ENCODE measurements at regions not wholly inside any gene's neighbourhood (a gene's known extent, or its start where the extent isn't known, plus 50 kb on each side); places are given as distances from the start of the nearest gene placed in this dataset.

DNA sequence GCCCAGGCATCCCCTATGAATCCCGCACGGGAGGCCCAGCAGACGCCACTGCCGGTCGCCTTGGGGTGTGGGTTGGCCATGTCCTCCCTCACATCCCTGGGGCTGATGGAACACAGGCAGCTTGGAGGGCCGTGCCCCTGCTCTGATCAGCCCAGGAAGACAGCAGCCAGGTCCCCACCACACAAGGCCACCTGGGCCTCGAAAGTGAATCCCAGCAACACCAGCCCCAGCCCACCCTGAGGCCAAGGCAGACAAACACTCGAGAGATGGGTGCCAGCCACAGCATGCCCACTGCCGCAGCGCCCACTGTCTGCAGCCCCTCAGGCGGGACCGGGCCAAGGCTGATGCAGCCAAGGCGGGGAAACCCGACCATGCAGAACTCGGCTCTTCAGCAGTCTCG, 85.5 kb downstream of the HMX1 start:
- Histone ChIP-seq H3K4me3 (ENCODE audit: low read depth in 2 of 2, low read length in 2 of 2) (no peak overlapping the region), H3K36me3 (ENCODE audit: control insufficient read depth, insufficient read depth, low read length) (no peaks in the 10 kb centered on the region), H3K27ac (ENCODE audit: low read length) (no peak overlapping the region), H3K4me1 (ENCODE audit: control insufficient read depth, insufficient read depth, low read length) (no peaks in the 10 kb centered on the region), H3K27me3 (ENCODE audit: control insufficient read depth, insufficient read depth, low read length) (no peaks in the 10 kb centered on the region), H3K9me3 (ENCODE audit: control insufficient read depth, insufficient read depth, low read depth, low read length) (no peaks in the 10 kb centered on the region)
- BruUV-seq (replicated peaks) = no TSS peak
- ChIA-PET POLR2A (no interaction called here), CTCF (no interaction called here)
- TF ChIP-seq TCF7L2 (IDR thresholded peaks at IDR 0.05; ENCODE audit: low read depth, low read length) = no peak
- TF ChIP-seq SIN3A (IDR thresholded peaks at IDR 0.05; ENCODE audit: borderline replicate concordance, insufficient read depth, low read depth, low read length) = no peak
- intact Hi-C loops (cut with micrococcal nuclease; ENCODE audit: unreplicated experiment) (no loop called here), in situ Hi-C loops (cut with HindIII; ENCODE audit: low pct_unique_long_range_greater_than_20kb, low sequenced_read_pairs) (no loop called here)
- DNase-seq (ENCODE audit: low read depth, low spot score) (no peak), ATAC-seq (no peak)

DNA sequence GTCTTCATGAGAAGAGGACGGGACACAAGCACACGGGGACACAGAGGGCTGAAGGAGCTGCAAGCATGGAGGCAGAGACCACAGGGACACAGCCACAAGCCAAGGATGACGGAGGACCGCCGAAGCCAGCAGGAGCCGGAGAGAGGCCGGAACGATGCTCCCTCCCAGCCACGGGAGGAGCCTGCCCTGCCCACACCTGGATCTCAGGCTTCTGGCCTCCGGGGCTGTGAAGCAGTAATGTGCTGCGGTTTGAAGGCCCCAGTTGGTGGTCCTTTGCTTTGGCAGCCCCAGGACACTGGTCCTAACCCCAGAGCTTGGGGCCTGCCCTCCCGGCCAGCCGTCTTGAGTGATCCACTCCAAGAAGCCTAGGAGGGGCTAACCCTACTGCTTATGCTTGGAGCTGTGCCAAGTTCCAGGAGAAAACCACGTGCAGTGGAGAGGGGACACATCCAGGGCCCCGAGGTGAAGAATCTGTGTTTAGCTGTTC, 85.9 kb downstream of the HMX1 start:
- H3K27ac ChIP-seq (ENCODE audit: low read length) = no peak overlapping the region
- no peak for DNase-seq (ENCODE audit: low read depth, low spot score)
- in situ Hi-C loops (cut with HindIII; ENCODE audit: low pct_unique_long_range_greater_than_20kb, low sequenced_read_pairs) = no loop called here
- no peaks in the 10 kb centered on the region for H3K9me3 ChIP-seq (ENCODE audit: control insufficient read depth, insufficient read depth, low read depth, low read length)
- no peak for ATAC-seq
- no peaks in the 10 kb centered on the region for H3K4me1 ChIP-seq (ENCODE audit: control insufficient read depth, insufficient read depth, low read length)
- ChIA-PET POLR2A (no interaction called here), CTCF (no interaction called here)
- no peak overlapping the region for H3K4me3 ChIP-seq (ENCODE audit: low read depth in 2 of 2, low read length in 2 of 2)
- intact Hi-C loops (cut with micrococcal nuclease; ENCODE audit: unreplicated experiment) = no loop called here
- no peaks in the 10 kb centered on the region for H3K27me3 ChIP-seq (ENCODE audit: control insufficient read depth, insufficient read depth, low read length)
- BruUV-seq (replicated peaks) = no TSS peak
- TF ChIP-seq TCF7L2 (IDR thresholded peaks at IDR 0.05; ENCODE audit: low read depth, low read length) (no peak), POLR2AphosphoS5 (IDR thresholded peaks at IDR 0.05; ENCODE audit: low read depth, low read length) (no peak), SIN3A (IDR thresholded peaks at IDR 0.05; ENCODE audit: borderline replicate concordance, insufficient read depth, low read depth, low read length) (no peak)
- TF ChIP-seq, protein P1, sequence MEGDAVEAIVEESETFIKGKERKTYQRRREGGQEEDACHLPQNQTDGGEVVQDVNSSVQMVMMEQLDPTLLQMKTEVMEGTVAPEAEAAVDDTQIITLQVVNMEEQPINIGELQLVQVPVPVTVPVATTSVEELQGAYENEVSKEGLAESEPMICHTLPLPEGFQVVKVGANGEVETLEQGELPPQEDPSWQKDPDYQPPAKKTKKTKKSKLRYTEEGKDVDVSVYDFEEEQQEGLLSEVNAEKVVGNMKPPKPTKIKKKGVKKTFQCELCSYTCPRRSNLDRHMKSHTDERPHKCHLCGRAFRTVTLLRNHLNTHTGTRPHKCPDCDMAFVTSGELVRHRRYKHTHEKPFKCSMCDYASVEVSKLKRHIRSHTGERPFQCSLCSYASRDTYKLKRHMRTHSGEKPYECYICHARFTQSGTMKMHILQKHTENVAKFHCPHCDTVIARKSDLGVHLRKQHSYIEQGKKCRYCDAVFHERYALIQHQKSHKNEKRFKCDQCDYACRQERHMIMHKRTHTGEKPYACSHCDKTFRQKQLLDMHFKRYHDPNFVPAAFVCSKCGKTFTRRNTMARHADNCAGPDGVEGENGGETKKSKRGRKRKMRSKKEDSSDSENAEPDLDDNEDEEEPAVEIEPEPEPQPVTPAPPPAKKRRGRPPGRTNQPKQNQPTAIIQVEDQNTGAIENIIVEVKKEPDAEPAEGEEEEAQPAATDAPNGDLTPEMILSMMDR (IDR thresholded peaks at IDR 0.05) = no peak
- TF ChIP-seq, protein P2, sequence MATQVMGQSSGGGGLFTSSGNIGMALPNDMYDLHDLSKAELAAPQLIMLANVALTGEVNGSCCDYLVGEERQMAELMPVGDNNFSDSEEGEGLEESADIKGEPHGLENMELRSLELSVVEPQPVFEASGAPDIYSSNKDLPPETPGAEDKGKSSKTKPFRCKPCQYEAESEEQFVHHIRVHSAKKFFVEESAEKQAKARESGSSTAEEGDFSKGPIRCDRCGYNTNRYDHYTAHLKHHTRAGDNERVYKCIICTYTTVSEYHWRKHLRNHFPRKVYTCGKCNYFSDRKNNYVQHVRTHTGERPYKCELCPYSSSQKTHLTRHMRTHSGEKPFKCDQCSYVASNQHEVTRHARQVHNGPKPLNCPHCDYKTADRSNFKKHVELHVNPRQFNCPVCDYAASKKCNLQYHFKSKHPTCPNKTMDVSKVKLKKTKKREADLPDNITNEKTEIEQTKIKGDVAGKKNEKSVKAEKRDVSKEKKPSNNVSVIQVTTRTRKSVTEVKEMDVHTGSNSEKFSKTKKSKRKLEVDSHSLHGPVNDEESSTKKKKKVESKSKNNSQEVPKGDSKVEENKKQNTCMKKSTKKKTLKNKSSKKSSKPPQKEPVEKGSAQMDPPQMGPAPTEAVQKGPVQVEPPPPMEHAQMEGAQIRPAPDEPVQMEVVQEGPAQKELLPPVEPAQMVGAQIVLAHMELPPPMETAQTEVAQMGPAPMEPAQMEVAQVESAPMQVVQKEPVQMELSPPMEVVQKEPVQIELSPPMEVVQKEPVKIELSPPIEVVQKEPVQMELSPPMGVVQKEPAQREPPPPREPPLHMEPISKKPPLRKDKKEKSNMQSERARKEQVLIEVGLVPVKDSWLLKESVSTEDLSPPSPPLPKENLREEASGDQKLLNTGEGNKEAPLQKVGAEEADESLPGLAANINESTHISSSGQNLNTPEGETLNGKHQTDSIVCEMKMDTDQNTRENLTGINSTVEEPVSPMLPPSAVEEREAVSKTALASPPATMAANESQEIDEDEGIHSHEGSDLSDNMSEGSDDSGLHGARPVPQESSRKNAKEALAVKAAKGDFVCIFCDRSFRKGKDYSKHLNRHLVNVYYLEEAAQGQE (IDR thresholded peaks at IDR 0.05; ENCODE audit: insufficient read depth in 1 of 2, low read depth in 2 of 2, low read length in 1 of 2) = no peak
- H3K36me3 ChIP-seq (ENCODE audit: control insufficient read depth, insufficient read depth, low read length) = no peaks in the 10 kb centered on the region

DNA sequence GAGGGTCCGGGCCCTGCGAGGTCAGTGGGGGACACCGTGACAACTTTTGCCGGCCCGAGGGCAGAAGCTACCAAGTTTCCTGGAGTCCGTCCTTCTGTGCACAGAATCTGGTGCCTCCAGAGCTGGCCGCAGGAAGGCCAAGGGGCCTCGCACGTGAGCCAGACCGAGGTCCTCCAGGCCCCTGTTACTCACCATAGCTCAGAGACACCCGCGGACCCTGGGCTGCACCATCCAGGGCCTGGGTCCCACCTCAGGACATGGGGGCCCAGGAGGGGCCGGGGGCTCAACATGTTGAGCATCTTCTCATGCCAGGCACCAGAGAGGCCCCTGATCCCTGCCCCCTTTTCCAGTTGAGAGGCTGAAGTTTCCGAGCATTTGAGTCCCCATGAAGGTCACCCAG, 87.9 kb downstream of the HMX1 start:
- H3K4me1 ChIP-seq (ENCODE audit: control insufficient read depth, insufficient read depth, low read length) = no peaks in the 10 kb centered on the region
- no TSS peak for BruUV-seq (replicated peaks)
- ATAC-seq (no peak), DNase-seq (ENCODE audit: low read depth, low spot score) (no peak)
- no peaks in the 10 kb centered on the region for H3K9me3 ChIP-seq (ENCODE audit: control insufficient read depth, insufficient read depth, low read depth, low read length)
- no peaks in the 10 kb centered on the region for H3K27me3 ChIP-seq (ENCODE audit: control insufficient read depth, insufficient read depth, low read length)
- POLR2A ChIA-PET = no interaction called here
- no peaks in the 10 kb centered on the region for H3K36me3 ChIP-seq (ENCODE audit: control insufficient read depth, insufficient read depth, low read length)
- H3K4me3 ChIP-seq (ENCODE audit: low read depth in 2 of 2, low read length in 2 of 2) = no peak overlapping the region
- CTCF ChIA-PET = no interaction called here
- intact Hi-C loops (cut with micrococcal nuclease; ENCODE audit: unreplicated experiment) = no loop called here
- TF ChIP-seq, protein P2 (IDR thresholded peaks at IDR 0.05; ENCODE audit: insufficient read depth in 1 of 2, low read depth in 2 of 2, low read length in 1 of 2) = no peak
- TF ChIP-seq TCF7L2 (IDR thresholded peaks at IDR 0.05; ENCODE audit: low read depth, low read length) (no peak), POLR2AphosphoS5 (IDR thresholded peaks at IDR 0.05; ENCODE audit: low read depth, low read length) (no peak), SIN3A (IDR thresholded peaks at IDR 0.05; ENCODE audit: borderline replicate concordance, insufficient read depth, low read depth, low read length) (no peak)
- TF ChIP-seq, protein P1 (IDR thresholded peaks at IDR 0.05) = no peak
- no peak overlapping the region for H3K27ac ChIP-seq (ENCODE audit: low read length)
- in situ Hi-C loops (cut with HindIII; ENCODE audit: low pct_unique_long_range_greater_than_20kb, low sequenced_read_pairs) = no loop called here
